ENCODE measurements at regions not wholly inside any gene's neighbourhood (a gene's known extent, or its start where the extent isn't known, plus 50 kb on each side); places are given as distances from the start of the nearest gene placed in this dataset.
"Not testable (repeated sequence)": the region's sequence is repeated elsewhere in the genome, so short reads cannot be mapped to it uniquely, and the experiment has no call there.

DNA sequence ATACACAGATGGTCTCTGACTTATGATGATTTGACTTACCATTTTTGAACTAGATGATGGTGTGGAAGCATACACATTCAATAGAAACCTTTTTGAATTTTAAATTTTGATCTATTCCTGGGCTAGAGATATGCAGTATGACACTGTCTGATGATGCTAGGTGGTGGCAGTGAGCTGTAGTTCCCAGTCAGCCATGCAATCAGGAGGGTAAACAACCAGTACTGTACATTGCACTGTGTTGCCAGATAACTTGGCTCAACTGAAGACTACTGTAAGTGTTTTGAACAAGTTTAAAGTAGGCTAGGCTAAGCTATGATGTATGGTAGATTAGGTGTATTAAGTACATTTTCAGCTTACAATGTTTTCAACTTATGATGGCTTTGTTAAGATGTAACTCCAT lies 859.1 kb upstream of the ARRDC3 start:
- no peak overlapping the region for H3K4me3 ChIP-seq (ENCODE audit: low read depth, low read length)
- TF ChIP-seq, protein P1, sequence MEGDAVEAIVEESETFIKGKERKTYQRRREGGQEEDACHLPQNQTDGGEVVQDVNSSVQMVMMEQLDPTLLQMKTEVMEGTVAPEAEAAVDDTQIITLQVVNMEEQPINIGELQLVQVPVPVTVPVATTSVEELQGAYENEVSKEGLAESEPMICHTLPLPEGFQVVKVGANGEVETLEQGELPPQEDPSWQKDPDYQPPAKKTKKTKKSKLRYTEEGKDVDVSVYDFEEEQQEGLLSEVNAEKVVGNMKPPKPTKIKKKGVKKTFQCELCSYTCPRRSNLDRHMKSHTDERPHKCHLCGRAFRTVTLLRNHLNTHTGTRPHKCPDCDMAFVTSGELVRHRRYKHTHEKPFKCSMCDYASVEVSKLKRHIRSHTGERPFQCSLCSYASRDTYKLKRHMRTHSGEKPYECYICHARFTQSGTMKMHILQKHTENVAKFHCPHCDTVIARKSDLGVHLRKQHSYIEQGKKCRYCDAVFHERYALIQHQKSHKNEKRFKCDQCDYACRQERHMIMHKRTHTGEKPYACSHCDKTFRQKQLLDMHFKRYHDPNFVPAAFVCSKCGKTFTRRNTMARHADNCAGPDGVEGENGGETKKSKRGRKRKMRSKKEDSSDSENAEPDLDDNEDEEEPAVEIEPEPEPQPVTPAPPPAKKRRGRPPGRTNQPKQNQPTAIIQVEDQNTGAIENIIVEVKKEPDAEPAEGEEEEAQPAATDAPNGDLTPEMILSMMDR (IDR thresholded peaks at IDR 0.05; ENCODE audit: low read depth, low read length): no peak

DNA sequence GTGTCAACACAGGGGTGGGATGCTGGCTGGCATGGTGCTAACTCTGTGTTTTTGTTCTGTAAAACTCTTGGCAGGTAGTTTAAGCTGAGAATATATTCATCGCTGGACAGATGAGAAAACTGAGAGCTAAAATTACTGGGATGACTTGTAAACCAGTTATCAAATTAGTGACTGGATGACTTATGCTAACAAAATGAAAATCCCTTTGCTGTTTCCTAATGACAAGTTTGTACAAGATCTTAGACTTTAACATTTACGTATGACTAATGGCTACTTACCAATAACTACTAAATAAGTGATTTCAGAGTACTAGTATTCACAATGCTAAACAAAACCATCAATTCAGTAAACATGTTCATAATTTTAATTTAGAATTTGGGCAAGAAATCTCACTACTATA lies 854.8 kb upstream of the ARRDC3 start:
- H3K4me3 ChIP-seq (ENCODE audit: low read depth, low read length): no peak overlapping the region
- TF ChIP-seq, protein P1 (IDR thresholded peaks at IDR 0.05; ENCODE audit: low read depth, low read length): no peak

DNA sequence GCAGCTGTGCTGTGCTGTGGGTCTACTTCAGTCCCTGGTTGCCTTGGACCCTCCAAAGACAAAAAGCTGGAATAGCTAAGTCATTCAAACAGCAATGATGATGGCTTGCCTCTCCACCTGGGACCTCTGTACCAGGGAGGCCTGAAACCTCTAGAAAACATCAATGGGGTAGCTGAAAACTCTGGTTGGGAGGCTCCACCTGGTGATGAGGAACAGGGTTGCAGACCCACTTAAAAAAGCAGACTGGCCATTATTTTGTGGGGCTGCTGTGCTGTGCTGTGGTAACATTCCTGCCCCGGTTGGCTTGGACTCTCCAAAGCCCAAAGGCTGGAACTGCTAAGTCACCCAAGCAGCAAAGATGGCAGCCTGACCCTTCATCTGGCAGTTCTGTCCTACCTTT lies 839.3 kb upstream of the ARRDC3 start:
- TF ChIP-seq, protein P1 (IDR thresholded peaks at IDR 0.05; ENCODE audit: low read depth, low read length): no peak
- H3K4me3 ChIP-seq (ENCODE audit: low read depth, low read length): no peak overlapping the region

DNA sequence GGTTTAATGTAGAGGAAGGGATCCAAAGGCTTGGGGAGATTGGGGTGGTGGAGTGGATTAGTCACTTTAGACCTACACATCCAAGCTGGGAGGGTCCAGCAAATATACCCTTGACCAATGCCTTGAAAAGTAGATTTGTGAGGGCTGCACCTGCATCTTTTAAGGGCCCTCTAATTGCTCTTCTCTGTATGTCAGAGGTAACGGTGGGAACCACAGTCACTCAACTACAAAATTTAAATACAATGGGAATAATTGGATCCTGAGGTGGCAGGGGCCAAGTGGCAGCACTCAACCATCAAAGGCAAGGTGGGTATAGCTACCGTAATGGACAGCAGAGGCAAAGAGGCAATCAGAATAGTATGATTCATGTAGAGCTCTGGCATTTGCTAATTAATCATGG lies 833.7 kb upstream of the ARRDC3 start:
- H3K4me3 ChIP-seq (ENCODE audit: low read depth, low read length): not testable (repeated sequence)

DNA sequence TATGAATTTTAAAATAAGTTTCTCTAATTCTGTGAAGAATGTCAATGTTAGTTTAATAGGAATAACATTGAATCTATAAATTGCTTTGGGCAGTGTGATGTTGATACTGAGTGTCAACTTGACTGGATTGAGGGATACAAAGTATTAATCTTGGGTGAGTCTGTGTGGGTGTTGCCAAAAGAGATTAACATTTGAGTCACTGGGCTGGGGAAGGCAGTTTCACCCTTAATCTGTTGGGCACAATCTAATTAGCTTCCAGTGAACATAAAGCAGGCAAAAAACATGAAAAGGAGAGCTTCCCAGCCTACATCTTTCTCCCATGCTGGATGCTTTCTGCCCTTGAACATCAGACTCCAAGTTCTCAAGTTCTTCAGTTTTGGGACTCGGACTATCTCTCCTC lies 832.0 kb upstream of the ARRDC3 start:
- TF ChIP-seq, protein P1 (IDR thresholded peaks at IDR 0.05; ENCODE audit: low read depth, low read length): no peak
- no peak overlapping the region for H3K4me3 ChIP-seq (ENCODE audit: low read depth, low read length)

DNA sequence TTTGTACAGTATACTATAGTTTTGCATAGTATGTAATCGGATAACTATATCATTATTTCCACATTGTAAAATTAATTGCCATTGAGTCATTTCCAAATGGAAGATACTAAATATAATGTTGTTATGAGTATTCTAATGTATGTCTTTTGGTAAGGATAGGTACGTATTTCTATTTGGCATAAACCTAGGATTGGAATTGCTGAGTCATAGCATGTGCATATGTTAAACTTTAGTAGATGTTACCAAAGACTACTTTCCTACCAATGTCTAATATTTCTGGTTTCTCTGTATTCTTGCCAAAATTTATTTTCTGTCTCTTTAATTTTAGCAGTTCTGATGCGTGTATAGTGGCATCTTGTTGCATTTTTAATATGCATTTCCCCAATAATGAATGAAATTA lies 825.1 kb upstream of the ARRDC3 start:
- TF ChIP-seq, protein P1 (IDR thresholded peaks at IDR 0.05; ENCODE audit: low read depth, low read length): no peak
- no peak overlapping the region for H3K4me3 ChIP-seq (ENCODE audit: low read depth, low read length)

DNA sequence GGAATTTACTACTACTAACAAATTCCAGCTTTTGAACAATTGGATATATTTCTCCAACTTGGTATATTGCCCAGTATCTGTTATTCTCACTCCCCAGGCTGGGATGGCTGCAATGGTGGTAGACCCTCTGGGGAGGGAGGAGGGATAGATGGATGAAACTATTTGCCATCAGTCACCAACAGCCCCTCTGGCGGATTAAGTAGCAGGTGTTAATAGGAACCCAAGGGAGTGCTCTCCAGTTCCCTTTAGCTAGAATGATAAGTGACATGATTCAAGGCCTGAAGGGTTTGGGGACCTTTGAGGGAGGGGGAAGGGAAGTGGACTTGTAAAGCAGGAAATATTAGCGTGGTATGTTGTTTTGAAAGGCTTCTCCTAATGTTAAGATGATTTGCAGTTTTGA lies 824.0 kb upstream of the ARRDC3 start:
- no peak overlapping the region for H3K4me3 ChIP-seq (ENCODE audit: low read depth, low read length)
- TF ChIP-seq, protein P1 (IDR thresholded peaks at IDR 0.05; ENCODE audit: low read depth, low read length): no peak

DNA sequence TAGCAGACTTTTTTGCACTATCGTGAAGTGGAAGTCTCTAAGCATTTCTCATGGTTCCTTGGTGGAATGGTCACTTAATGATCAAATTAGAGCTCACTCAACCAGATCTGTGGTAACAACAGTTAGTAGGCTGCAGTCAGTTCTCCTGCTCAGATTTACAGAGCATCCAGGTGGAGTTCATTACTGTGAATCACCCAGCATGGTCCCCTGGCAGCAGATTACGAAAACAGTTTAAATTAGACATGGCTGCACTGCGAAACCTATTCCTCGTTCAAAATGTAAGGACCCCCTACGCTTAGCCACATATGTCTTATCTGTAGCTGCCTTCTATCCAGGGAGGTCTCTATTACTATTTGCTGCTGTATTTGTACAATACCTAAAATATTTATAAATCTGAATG lies 823.6 kb upstream of the ARRDC3 start:
- TF ChIP-seq, protein P1 (IDR thresholded peaks at IDR 0.05; ENCODE audit: low read depth, low read length): no peak
- H3K4me3 ChIP-seq (ENCODE audit: low read depth, low read length): no peak overlapping the region

DNA sequence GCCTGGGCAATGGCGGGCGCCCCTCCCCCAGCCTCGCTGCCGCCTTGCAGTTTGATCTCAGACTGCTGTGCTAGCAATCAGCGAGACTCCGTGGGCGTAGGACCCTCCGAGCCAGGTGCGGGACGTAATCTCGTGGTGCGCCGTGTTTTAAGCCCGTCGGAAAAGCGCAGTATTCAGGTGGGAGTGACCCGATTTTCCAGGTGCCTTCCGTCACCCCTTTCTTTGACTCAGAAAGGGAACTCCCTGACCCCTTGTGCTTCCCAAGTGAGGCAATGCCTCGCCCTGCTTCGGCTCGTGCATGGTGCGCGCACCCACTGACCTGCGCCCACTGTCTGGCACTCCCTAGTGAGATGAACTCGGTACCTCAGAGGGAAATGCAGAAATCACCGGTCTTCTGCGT lies 815.9 kb upstream of the ARRDC3 start:
- not testable (repeated sequence) for H3K4me3 ChIP-seq (ENCODE audit: low read depth, low read length)

Measured in WI38 (cell line).